Hepatic stellate cell (primary cell): ENCODE measurements at regions not wholly inside any gene's neighbourhood (a gene's known extent, or its start where the extent isn't known, plus 50 kb on each side); places are given as distances from the start of the nearest gene placed in this dataset.

Source experiments
- DNase-seq: peaks from one replicate; pipeline ENCODE4 v3.0.0; 2011; ENCODE audit warnings: low spot score

DNA sequence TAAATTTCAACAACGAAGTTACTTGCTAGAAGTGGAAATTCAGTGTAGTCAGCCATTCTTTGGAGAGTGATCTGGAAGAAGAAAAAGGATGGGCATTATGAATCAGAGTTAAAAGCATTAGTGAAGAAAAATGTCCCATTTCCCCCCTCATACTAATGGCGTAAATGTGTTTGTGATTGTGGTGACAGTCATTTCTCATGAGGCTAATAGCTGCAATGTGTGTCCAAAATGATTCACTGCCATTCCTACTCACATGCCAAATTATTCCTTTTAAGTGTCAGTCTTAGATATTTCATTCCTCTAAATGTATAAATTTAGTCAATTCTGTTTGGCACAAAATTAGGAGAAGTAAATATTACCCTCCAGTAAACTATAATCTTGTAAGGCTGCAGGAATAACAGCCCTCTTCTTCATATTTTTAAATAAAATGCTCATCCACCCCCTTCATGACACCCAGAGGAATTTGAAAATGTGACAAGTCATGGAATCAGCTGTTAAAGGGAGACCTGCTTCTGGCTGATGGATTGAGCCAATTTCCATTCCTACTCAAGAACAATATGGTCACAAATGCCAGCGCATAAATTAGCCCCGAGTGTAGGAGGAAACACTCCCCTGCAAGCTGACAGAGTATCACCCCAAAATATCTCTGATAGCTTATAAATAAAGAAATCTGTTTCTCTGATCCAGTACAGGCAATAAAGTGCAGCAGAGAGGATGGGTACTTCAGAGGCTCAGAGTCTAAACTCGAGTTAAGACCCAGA lies 912.3 kb upstream of the SEL1L start:
- DNase-seq, result no peak

DNA sequence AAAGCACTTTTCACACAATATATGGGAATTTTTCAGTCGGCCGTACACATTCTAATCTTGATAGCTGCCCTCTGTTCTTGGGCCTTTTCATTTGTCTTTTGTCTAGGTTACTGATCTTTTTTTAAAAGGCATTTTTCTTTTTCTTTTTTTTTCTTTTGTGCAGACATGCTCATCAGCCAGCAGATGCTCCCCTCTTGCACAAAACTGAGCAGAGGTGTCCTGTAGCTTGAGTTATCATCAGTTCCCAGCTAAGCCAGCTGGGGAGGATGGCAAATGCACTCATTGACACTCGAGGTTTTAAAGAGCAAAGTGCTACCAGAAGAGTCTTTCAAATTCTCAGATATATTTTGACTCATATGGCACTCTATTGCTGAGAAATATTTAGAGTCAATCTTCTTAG lies 913.9 kb upstream of the SEL1L start:
- DNase-seq, result no peak

DNA sequence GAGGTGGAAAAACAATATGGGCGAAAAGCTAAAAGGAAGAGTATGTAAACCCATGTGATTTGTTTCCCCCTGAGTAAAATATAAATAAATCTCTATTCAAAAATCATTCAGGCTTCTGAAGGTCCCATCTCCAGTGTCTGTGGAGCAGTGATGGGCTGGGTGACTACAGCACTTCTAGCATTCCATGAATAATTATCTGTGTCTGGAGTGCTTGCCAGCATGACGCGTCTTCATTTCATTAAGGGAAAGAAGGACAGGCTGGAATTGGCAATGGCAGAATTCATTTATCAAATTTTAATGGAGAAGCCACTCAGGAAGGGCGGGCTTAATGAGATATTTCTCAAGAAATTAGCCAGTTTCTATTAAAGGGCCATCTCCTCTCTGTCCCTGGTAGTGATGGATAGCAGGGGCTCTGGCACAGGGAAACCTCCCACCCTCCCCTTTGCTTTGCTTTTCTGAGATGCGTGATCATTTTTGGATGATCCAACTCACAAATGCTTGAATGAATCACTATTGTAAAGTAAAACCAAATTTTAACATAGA lies 916.3 kb upstream of the SEL1L start:
- no peak for DNase-seq

DNA sequence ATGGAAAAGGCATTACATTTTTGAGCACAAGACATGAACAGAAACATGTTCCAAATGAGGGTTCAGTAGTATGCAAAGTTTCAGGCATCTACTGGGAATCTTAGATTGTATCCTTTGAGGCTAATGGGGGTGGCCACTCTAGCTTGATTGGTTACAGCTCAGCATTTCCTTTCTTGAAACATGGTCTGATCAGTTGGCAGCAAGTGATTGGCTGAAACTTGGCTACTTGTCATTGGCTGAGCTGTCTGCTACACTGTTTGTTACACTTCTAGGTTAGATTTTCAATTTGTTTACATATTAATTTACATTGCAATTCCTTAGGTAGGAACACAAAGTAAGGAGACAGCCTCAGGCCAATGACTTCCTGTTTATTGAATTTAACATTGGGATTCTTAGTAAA lies 918.0 kb upstream of the SEL1L start:
- no peak for DNase-seq

DNA sequence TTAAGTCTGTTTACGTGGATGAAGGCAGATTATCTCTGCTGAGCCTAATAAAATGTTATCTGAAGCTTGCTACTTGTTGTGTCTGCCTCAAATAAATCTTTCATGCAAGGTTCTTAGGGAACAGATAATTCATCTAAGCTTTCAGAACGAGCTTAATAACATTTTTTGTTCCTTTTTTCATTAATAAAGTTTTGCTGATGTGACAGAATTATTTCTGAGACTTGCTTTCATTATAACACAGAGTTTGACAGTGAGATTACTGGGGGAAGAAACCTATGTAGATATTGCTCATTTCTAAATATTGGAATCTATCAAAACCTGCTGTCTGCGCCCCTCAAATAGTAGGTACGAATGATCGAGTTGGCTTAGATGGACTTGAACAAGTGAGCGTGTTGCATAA lies 948.7 kb upstream of the SEL1L start:
- no peak for DNase-seq

DNA sequence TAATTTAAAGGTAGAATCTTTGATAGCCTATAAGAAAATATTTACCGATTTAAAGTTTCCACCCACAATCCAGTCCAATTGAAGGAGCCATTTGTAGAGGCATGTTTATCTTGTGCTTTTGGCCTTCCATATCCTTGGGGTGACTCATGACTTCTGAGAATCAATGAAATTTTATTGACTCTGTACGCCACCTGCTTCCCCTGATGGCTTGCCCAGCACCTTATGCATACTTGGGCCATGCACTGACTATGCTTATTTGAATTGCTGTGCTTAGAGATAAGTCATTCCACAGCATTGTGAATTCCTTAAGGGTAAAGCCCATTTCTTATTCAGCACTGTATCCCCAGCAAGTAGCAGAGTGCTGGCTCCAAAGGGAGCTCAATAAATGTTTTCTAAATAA lies 954.8 kb upstream of the SEL1L start:
- no peak for DNase-seq

DNA sequence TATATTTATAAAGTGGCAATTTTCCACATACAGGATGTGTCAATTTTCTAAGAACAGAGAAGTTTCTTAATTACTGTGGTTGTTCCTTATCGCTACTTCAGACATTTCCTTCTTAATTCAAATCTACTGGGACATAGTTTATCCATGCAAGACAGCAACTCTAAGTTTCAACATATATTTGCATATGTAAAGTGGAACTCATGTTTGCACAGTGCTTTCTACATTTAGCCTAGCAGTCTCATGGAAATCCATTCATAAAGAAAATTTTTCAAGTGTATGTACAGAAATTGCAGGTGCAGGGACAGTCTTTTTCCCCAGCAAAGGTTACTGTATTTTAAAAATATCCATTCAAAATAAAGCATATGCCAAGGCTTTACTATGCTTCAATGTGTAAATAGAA lies 956.7 kb upstream of the SEL1L start:
- DNase-seq, result no peak

DNA sequence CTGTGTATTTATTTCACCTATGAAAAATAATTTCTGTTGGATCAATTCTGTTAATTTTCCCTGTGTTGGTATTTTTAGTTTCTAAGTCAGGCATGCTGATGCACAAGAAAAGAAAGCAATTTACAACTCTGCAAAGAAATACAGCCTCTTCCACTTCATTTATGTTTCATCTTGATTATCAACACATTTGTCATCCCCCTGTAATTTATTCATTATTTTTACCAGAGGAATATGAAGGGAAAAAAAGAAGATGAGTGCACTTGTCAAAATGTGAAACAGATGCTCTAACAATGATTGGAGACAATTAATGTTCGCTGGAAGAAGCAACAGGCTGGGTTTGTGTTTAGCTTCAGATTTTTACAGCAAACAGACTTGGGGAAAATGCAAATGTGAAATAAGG lies 958.5 kb upstream of the SEL1L start:
- DNase-seq, result no peak

DNA sequence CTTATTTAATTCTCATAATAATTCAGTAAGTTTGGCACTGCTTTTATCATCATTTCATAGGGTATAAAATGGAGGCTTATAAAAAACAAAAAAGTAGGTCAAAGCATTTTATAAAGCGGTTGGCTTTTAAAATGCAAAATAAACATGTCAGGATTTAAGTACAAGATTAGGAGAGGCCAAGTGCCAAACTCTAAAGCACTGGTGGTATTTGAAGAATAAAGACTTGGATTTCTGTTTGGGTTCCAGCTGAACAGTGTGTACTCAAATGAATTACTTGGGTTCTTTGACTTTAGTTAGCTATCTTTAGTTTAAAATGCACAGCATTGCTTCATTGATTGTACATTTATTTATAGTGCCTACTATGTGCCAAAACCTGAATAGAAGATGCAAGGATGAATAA lies 966.6 kb upstream of the SEL1L start:
- DNase-seq, result no peak

DNA sequence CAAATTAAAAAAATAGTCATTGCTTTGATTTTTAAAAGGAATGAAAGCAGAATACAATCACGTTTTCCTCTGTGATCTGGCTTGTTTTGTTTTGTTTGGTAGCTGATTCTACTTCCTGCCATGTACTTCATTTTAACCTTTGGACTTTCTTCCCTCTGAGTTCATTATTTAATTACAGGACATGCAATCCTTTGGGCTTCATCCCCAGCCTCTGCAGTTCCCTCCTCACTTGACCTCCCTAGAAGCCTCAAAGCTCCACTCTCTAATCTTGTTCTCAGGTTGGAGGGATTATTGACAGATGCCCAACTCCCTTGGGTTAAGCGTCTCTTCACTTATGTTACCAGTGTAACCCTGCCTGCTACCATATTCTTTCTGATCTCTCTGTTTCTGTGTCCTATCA lies 967.9 kb upstream of the SEL1L start:
- no peak for DNase-seq

DNA sequence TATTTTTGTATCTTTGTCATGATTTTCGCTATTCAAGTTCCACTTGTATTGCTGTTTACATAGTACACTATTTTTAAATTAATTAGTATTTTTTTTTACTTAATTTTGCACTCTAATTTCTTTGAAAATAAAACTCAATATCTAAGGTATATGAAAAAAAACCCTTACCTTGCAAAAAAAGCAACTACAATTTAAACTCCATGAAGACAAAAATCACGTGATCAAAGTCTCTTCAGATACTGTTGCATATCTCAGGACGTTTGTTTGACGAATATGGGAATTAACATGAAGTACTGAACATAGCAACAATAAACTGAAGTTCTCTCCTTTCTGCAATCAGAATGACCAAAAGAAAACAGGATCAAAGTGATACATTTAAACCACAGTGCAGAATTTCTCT lies 968.4 kb upstream of the SEL1L start:
- DNase-seq, result no peak

DNA sequence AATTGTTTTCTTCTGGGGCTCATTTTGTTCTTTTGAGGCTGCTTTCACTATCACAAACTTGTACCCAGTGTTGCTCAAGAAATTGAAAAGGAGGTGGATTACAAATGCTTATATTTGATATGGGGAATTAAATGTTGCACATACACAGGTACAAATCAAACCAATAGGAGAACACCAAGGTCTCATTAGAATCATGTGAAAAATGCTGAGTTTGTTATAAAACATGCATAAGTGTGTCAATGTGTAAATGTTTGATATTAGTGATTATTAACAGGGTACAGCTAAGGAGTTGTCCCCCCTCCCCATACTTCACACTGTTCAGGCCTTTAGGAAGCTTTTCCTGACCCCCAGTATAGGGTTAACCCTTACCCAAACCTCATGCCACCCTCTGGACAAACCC lies 971.2 kb upstream of the SEL1L start:
- DNase-seq, result no peak

DNA sequence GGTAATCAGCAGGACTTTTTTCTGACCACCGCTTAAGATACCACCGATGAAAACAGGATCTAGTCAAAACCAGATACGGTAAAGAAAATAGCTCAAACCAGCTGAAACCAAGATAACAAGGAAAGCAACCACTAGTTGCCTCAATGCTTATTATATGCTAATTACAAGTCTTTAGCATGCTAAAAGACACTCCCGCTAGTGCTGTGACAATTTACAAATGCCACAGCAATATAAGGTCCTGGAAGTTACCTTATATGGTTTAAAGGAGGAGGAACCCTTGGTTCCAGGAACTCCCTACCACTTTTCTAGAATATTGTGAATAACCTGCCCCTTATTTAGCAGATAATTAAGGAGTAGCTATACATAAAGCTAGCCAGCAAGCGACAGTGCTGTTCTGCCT lies 976.4 kb upstream of the SEL1L start:
- no peak for DNase-seq

DNA sequence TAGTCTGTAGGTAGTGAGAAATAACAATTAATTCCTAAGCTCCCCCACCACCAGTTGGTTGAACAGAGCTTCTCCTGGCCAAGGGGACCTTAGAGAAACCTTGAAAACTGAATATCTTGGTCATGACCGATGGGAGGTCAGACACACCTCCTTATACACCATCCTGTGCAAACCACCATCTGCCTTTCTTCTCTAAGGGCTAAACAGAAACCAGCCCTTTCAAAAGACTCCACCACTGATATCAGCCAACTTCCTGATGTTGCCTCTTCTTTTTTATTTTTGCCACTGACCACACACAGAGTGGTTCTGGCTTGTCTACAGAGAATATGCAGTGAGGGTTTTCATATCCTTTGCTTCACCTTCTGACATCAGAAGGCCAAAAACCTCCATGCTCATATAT lies 977.7 kb upstream of the SEL1L start:
- no peak for DNase-seq

DNA sequence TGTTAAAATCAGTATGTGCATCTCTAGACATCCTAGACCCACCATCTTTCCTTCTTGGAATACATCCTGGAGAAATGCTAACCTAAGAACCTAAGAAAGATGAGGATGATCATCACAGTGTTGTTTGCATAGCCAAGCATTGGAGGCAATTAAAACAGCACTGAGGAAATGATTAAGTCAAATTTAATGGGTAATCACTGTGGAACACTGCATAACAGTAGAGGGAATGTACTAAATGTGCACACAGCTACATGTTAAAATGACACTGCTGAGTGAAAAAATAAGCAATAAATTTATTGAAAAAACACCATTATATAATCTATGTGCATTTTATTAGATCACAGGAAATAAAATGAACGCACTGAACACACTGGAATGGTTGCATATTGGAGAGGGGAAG lies 987.1 kb upstream of the SEL1L start:
- no peak for DNase-seq

DNA sequence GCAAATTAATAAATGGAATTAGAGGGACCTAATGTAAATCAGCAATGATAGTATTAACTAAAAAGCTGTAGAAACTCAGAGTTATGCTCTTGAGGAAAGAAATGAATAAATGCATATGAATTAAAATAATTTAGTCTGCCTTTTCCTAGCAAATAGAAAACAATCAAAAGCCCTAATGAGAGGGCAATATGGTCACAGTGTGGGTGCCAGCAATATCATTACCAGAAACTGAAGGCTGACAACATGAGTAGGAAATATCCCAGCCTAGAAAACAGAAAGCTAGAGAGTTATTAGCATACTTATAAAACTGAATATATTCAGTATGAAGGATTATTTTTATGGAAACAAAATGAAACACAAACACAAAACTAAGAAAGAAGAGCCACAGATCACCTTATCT lies 987.5 kb upstream of the SEL1L start:
- DNase-seq, result no peak

DNA sequence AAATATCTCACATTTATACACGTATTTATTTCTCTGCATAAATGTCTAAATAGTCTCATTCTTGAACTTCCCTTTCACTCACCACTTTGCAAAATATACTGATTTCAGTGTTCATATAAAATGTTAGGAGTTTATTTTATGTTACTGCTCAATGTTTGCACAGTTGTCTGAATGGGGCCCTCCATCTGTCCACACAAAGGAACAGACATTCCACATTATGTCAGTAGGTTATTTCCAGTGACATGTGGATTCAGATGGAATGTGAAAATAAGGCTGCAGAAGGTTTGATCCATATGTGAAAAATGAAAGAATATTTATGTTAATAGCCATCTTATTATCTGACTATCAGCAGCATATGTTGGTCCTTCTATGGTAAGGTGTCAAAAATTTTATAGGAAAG lies 994.4 kb upstream of the SEL1L start:
- no peak for DNase-seq

DNA sequence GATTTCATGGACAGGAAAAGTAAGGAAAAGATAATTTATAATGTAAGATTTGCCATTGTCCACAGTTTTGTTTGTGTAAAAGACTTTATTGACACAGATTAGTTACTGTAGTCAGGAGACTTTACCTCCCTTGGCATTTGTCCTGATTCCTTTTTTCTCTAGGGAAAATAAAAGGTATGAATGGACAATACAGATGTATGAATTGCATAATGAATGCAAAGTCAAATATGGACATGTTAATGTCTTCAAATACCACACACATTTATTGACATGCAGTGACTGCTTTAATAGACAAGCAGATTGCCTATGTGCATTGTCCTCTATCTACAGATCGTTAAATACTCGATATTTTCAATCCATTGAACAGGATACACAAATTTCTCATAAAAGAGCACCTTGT lies 999.7 kb upstream of the SEL1L start:
- DNase-seq, result no peak

DNA sequence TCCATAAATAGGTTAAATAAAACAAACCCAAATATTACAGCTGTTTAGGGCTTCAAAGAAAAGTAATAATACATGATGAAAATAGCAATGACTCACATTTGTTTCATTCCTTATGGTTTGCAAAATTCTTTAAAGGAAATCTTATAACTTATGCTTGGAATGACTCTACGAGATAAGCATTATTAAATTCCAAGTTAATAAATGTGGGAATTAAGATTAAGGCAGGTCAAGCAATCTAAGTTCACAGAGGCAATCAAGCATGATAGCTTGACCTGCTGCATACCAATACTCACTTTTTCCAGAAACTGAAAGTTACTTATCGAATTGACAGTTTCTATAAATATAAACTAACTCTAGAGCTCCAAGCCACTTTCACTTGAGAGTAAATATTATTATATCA lies 1002.9 kb upstream of the SEL1L start:
- DNase-seq, result no peak

DNA sequence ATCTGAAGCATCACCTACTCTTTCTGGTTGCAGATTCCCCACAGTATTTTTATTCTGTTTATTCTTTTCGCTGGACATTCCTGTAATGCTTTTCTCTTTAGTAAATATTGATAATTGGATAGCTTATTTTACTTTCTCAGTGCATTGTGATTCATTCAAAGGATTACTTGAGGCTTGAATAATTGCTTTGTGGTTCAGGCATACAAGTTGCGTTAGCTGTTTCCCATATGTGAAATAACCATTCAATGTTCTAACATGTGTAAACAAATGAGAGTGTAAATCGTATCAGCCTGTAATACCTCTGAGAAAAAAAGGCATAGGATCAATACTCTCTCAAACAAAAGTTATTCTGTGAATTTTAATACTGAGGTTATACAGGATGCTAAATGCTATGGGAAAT lies 1004.2 kb upstream of the SEL1L start:
- no peak for DNase-seq

DNA sequence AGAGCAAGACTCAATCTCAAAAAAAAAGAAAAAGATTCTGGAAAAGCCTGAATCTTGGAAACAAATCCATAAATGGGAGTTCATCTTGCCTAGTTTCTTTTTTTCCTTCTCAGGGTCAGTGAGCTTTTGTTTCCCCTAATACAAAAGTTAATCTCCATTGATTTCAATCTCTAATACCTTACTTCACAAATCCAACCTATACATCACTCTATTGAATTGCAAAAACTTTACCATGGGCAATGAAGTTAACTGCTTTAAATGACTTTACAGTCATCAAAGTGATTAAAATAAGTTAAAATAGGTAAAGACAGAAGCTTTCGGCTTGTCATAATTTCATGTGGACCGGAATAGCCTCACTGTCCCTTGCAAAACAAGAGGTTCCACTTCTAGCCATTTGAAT lies 1012.7 kb upstream of the SEL1L start:
- no peak for DNase-seq

DNA sequence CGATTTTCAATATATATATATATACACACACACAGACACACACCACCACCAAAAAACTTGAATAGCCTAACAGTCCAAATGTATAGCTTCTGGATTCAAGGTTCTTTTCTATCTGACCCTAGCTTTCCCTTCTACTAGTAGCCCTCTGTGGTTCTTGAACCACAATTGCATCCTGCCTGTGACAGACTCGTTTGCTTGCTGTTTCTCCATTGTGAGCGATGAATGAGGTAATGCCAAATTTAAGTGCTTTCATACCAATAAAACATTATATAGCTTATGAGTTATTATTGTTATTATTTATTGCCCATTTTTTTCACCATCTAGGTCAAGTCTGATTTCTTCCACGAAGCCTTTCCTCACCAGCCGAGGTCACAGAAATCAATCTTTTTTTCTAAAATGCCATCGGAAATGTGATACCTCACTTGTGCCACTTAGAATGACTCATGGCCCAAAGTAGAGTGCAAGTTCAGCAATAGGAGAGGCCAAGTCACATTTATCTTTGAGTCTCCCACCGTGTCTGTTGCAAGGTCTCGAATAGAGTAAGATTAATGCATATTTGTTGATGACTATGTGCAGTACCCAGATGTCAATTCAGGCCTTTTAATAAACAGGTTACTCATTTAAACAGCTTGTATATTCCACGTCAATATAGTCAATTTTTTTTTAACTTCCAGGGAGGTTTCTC lies 1015.8 kb upstream of the SEL1L start:
- DNase-seq, result no peak

DNA sequence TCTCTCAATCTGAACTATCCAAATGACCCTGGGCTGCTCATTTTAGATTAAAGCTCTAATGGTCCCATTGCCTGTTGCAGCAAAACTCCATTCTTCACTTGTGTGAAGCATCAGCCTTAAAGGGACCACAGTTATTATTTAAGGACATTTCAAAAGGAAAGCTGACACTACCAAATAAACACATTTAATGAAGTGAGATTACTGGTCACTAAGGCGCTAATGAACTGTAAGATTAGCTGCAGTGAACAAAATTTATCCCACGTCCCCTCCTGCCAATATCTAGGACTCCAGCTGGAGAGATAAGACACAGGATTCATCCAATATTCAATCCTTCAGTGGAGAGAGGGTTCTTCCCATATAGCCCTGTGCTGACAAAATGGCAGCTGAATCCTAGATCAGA lies 1029.2 kb upstream of the SEL1L start:
- no peak for DNase-seq

DNA sequence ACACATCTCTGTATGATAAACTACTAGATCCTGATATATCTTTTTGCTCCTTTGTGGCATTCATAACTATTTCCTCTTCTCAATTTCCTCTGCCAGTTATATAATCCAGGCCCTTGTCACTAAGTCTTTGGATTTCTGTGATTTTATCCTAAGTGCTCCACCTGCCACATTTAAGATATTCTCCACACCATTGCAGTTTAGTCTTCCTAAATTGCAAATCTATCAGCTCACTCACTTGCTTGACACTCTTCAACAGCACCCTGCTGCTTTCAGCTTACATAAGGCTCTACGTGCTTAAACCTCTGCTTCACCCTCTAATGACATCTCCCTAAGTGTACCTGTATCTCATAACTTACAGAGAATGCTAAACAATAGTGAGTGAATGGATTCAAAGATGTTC lies 1032.2 kb upstream of the SEL1L start:
- DNase-seq, result no peak
